ENCODE measurements at regions not wholly inside any gene's neighbourhood (a gene's known extent, or its start where the extent isn't known, plus 50 kb on each side); places are given as distances from the start of the nearest gene placed in this dataset.
"Not testable (repeated sequence)": the region's sequence is repeated elsewhere in the genome, so short reads cannot be mapped to it uniquely, and the experiment has no call there.

DNA sequence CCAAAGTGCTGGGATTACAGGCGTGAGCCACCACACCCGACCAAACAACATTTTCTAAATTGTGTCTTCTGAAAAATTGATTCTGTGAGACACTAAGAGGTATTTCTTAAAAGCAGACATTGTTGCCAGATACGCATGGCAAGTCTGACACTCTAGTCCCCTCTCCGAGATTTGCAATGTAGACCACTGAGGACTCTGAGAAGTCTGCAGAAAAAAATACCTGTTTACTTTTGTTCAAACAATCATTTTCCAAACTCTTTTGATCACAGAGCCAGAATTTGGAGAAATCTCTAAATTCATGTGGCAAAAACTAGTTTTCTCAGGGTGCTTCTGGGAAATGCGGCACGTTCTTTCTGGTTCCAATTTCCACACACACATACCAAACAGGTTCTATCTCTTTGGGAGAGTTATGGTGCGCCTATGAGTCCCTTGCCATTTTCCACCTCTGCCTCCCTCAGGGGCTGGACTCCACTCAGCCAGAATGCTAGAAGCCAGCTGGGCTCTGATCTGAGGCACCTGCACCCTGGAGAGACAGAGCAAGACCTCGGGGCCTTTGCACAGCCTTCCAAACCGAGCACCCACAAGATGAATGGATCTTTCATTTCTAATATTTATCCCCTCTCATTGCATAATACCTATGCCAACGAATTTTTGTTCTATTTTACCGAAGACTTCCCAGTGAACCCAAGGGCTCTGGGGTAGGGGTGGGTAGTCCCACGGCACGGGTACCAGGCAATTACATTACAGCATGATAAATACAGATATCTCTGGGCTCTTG lies 152.7 kb downstream of the MYCN start:
- no peak for DNase-seq (ENCODE audit: low read depth, low spot score)

DNA sequence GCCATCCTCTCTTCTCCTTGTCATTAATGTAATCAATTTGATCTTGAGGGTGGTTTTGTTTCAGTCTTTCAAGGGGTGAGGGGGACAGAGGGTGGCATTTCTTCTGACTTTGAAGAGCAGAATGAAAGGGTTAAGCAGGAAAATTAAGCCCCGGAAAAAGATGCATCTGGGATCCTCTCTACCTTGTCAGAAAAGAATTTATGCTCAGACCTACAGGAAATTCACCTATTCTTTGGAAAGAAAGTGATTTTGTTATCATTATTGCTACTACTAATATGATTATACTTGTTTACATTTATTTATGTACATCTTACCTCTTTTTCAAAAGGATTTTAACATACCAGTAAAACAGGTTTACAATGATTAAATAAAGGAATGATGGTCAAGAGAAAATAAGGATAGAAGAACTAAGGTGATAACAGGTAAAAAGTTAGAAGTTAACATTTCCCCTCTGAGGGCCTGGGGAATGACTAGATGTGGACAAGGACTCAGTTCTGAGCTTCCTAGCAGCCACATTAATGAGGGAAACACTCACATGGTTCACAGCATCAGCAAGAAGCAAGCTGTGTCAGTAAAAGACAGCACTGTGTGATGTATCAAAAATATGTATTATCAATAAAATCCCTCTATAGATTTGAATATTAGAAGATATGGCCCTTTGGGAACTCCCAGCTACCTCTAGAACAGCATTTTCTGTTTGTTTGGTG lies 151.4 kb downstream of the MYCN start:
- no peak for DNase-seq (ENCODE audit: low read depth, low spot score)

DNA sequence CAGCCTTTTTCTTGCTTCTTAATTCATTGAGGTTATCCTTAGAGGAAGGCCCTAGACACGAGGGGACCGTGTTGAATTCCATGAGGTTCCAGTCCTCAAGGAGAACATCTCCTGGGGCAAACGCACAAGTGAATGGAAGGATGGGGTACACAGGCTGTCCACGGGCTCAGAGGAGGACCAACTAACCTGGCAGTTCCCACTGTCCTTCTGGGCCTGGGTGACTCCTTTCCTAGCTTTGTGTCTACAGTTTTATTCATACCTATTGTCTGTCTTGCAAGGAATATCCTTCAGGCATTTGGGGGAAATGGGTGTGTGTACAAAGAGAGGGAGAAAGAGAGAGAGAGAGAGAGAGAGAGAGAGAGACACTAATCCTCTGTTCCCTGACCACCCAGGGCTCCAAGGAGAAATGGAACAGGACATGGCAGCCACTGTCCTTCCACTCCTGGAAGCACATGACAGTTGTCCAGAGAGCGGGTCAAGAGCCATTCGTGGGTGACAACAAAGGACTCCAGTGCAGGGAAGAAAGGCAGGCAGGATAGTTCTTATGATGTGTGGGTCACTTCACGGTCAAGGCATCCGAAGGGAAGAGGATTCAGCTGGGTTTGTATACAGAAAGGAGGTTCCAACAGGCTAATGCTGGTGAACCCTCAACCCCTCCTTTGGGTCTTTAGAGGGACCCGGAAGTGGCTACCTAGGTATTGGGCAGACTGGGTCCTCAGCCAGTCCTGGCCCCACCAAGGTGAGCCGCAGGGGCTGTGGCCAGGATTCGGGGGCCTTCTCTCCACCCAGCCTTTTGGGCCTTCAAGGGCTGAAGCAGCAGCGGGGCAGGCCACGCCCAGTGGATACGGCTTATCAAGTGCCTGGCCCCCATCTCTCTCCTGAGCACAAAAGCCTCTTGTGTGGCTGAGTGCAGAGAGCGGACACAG lies 150.6 kb downstream of the MYCN start:
- no peak for DNase-seq (ENCODE audit: low read depth, low spot score)

DNA sequence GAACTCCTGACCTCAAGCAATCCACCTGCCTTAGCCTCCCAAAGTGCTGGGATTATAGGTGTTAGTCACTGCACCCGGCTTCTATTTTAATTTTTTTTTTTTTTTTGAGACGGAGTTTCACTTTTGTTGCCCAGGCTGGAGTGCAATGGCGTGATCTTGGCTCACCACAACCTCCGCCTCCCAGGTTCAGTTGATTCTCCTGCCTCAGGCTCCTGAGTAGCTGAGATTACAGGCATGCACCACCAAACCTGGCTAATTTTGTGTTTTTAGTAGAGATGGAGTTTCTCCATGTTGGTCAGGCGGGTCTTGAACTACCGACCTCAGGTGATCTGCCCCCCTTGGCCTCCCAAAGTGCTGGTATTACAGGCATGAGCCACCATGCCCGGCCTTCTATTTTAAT lies 149.1 kb downstream of the MYCN start:
- DNase-seq (ENCODE audit: low read depth, low spot score) = not testable (repeated sequence)

DNA sequence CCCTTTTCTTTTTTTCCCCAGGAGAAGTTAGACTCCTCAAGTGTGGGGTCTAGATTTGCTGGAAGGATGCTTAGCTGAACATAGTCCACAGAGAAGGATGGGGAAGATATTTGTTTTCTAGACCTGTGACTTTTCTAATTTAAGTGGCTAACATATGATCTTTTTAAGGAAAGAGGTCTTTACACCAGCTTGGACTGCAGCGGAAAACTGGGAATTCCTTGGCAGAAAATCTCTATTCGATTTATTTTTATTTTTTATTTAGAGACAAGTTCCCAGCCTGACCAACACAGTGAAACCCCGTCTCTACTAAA lies 148.4 kb downstream of the MYCN start:
- no peak for DNase-seq (ENCODE audit: low read depth, low spot score)

DNA sequence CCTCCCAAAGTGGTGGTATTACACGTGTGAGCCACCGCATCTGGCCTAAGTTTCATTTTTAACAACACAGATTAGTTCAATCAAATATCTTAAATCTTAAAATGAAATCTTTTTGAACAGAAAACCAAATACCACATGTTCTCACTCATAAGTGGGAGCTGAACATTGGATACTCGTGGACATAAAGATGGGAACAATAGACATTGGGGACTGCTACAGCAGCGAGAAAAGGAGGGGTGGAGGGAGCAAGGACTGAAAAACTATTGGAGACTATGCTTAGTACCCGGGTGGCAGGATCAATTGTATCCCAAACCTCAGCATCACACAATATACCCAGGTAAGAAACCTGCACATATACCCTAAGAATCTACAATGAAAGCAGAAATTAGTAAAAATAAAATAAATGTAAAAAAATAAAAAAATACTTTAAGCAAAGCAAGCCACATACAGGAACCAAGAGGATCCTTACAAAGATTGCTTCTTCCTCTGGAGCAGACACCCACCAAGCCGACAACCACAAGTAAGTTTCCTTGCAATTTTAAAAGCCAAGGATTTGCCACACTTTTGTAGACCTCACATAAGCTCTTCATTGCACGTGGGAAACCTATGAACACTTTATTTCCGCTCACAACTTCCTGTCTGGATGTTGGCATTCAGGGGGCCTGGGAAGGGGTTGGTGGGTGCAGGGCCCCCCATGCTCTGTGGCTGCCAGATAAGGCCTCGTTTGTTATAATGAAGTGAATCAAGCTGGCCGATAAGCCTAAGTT lies 147.9 kb downstream of the MYCN start:
- no peak for DNase-seq (ENCODE audit: low read depth, low spot score)

DNA sequence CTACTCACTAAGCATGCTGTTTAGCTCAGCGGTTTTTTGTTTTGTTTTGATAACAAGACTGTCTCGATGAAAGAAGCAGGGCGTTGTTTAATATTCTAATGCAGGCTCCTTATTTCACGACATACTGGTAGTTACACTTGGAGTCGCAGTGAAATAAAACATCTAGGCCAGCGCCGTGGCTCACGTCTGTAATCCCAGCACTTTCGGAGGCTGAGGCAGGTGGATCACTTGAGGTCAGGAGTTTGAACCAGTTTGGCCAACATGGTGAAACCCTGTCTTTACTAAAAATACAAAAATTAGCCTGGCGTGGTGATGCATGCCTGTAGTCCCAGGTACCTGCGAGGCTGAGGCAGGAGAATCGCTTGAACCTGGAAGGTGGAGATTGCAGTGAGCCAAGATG lies 145.8 kb downstream of the MYCN start:
- DNase-seq (ENCODE audit: low read depth, low spot score) = not testable (repeated sequence)

DNA sequence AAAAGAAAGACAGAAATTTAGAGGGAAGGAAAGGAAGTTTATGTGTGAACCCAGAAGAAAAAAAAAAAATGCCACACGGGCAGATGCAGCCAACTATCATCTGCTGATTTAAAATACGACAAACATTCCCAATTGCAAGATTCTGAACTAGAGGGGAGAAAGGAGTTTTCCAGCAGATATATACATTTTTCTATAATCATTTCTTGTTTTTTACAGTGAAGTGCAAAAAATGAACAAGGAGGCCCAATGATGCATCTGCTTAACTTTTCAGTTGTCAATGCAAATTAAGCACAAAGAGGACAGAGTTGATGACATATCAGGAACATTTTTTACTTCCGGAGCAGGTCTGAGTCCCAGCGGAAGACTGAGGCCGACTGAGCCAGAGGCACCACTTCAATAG lies 144.7 kb downstream of the MYCN start:
- DNase-seq (ENCODE audit: low read depth, low spot score) = no peak

DNA sequence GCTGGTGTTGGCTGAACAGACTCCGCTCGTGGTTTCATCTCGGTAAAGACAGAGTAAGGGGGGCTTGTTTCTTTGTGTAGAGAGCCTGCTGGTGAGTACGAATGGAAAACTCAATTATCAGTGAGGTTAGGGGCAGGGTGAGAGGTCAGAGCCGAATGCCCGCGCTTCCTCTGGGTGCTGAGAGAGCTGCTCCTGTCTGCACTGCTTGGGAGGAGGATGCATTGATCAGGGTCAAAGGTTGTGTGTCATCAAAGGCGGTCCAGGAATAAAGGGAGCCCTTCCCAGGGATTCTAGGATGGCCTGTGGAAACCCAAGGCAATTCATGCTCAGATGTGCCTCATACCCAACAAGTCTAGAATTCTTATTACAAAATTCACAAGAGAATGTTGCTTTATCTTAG lies 143.9 kb downstream of the MYCN start:
- no peak for DNase-seq (ENCODE audit: low read depth, low spot score)

DNA sequence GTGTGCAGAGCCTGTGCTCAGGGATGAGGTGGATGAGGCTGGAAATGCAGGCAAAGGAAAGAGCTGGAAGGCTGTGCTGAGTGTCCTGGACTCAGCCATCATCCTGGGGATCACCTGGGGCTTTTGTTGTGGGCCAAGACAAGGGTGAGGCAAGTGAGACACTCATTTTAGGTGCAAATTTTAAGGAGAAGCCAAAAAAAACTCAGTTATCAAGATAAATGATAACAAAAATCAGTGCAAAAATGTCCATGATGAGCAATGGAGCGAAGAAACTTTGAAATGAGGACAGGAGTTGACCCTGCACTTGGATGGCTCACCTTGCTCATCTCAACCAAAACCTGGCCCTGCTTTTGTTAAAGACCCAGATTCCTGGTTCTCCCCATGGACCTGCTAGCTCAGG lies 141.9 kb downstream of the MYCN start:
- no peak for DNase-seq (ENCODE audit: low read depth, low spot score)

DNA sequence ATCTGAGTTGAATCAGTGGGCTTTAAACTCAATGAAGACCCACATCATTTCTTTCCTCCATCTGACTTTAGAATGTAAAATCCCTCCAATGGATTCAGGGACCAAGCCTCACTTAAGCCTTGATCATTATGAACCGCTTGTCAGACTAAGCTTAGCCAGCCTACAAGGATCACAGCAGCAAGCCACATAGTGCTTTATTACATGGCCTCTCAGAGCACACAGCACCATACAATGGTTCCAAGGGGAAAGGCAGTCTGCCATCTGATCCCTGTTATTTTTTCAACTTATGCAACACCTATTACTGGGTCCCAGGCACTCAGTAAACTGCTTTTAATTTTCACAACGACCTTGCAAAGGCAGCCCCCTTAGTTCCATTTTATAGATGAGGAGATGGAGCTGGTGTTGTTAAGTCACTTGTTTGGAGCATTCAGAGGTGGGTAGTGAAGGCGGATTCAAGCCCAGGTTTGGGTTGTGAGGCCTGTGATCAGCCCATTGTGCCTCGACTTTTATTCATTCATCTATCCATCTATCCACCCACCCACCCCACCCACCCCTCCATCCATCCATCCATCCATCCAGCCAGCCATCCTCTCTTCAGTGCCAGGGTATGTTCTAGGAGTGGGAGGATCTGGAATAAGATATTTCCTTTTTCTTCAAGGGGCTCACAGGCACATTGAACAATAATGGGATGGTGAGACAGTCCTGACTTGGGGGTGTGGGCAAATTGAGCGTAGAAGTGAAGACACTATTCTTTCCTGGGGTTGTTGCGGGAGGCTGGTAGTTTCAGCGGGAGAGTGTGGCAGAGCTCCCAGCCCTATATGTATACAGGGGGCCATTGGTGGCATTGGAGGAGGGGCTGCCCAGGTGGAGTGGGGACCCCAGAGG lies 141.2 kb downstream of the MYCN start:
- DNase-seq (ENCODE audit: low read depth, low spot score) = no peak

DNA sequence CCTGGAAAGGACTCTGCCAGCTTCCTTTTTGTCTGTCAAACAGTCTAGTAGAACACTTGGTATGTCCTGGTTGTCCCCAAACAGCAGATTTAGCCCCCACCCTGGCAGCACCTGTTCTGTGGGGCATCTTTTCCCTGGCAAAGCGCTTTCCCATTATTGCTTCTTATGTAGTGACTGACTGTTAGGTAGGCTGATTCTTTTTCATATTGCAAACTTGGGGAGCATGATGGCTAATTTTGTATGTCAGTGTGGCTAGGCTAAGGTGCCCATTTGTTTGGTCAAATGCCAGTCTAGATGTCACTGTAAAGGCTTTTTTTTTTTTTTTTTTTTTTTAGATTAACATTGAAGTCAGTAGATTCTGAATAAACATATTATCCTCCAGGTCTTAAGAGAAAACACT lies 140.2 kb downstream of the MYCN start:
- DNase-seq (ENCODE audit: low read depth, low spot score) = no peak

DNA sequence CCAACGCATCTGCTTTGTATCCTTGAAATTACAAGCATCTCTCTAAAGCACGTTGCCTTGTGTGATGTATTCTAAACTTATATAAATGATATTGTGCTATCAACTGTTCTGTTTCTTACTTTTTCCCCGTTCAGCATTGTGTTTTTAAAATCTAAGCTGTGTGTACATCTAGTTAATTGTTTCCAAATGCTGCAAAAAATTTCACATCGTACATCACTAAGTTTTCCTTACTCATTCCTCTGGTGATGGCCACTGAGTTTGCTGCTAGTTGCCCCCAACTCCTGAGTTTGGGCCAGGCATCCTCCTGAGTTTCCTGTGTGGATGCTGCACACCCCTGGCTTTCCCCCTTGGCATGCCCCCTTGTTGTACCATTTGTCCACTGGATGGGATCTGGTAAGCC lies 139.7 kb downstream of the MYCN start:
- no peak for DNase-seq (ENCODE audit: low read depth, low spot score)

DNA sequence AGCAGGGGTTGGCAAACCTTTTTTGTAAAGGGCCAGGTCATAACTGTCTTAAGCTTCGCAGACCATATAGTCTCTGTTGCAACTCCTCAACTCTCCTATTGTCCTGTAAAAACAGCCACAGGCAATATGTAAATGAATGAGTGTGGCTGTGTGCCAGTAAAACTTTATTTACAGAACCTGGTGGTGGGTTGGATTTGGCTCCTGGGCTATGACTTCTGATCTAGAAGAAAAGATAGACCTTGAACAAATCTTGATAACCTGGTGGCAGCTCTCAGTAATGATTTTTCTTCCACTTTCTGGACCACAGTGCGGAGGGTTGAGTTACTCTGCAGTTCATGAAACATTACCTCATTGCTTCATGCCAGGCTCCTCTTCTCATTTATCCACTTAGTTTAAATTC lies 139.3 kb downstream of the MYCN start:
- DNase-seq (ENCODE audit: low read depth, low spot score) = no peak

DNA sequence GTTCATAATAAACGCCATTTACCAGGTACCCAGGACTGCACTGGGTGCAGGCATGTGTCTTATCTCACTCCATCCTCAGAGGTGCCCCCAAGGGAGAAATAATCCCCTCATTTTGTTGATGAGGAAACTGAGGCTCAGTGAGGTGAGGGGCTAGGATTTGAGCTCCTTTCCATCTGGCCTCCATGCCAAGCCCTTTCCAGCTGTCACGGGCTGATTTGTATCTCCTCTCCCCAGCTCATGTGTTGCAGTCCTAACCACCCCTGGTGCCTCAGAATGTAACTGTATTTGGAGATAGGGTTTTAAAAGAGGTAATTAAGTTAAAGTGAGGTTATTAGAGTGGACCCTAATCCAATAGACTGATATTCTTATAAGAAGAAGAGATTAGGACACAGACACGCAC lies 137.3 kb downstream of the MYCN start:
- DNase-seq (ENCODE audit: low read depth, low spot score) = no peak

DNA sequence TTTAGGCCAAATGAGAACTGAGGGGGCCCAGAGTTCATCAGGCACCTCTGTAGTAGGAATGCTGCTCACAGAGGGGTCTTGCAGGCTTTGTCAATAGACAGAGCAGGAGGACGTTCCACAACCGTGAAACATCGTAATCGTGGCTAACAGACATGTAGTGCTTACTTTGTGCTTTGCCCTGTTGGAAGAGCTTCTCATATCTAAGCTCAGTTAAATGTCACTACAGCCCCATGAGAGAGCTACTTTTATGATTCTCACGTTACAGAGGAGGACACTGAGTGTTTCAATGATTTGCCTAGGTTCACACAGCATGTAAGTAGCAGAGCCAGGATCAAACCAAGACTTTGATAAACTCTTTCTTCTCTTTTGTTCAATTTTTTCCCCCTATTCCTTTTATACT lies 136.6 kb downstream of the MYCN start:
- DNase-seq (ENCODE audit: low read depth, low spot score) = no peak

DNA sequence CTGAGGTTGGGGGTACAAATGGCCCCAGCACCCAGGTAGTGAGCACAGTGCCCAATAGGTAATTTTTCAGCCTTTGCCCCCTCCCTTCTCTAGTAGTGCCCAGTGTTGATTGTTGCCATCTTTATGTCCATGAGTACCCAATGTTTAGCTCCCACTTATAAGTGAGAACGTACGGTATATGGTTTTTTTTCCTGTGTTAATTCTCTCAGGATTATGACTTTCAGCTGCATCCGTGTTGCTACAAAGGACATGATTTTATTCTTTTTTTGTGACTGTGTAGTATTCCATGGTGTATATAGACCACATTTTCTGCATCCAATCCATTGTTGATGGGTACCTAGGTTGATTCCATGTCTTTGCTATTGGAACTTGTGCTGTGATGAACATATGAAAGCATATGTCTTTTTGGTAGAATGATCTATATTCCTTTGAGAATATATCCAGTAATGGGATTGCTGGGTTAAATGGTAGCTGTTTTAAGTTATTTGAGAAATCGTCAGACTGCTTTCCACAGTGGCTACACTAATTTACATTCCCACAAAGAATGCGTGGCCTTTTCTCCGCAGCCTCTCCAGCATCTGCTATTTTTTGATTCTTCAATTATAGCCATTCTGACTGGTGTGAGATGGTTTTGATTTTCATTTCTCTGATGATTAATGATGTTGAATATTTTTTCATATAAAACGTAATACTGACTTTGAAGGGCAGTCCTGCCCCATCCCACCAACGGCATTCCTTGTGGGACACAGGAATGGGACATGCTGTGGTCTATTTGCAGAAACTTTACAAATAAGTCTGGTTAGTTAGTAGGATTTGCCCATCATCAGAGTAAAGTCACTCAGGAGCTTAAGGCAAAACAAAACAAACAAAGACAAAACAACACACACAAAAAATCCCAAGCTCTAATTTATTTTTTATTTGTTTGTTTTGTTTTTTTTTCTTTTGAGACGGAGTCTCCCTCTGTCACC lies 135.0 kb downstream of the MYCN start:
- DNase-seq (ENCODE audit: low read depth, low spot score) = no peak

DNA sequence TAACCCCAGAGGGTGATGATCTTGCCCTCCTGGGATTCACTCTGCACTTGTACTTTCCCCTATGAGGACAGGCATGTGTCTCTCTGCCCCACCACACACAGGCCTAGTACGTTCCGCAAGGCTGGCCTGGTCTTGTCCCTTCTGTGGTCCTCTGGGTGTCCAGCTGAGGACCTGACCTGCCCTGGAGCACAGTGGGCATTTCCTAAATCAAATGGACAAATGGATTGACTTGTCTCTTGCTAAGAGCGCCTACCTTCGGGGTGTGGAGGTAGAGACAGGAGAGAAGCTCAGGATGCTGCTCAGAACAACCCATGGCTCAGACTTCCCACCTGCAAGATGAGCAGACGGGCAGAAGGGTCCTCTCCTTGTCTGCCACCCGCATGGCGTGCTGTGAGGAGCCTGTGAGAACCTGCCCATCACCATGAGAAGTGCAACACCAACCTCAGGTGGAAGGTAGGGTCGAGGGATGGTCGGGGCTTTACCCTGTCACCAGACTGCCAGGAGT lies 133.6 kb downstream of the MYCN start:
- DNase-seq (ENCODE audit: low read depth, low spot score) = no peak

DNA sequence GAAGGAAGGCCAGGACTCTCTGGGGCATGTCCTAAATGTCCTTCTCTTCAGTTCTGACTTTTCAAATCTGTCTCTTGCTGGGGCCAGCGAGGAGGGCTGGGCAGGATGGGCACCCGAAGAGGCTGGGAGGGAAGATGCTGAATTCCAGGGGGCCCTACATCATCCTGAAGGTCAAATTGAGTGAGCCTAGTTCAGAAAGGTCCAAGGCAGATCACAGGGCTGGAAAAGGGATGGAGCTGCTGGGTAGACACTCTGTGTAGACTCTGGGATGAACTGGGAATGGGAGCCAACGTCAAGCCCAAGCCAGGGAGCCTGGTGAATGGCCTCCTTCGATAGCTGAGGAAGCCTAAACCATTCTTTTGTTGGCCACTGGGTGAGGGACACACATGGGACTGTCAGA lies 133.1 kb downstream of the MYCN start:
- DNase-seq (ENCODE audit: low read depth, low spot score) = no peak
